Heart right ventricle (tissue), 16 donors: ENCODE measurements at regions not wholly inside any gene's neighbourhood (a gene's known extent, or its start where the extent isn't known, plus 50 kb on each side); places are given as distances from the start of the nearest gene placed in this dataset.

Source experiments
- ATAC-seq, 8 donors: fragments of 200-7000 bp; cut with Tn5 transposase; one replicate each; pipeline ENCODE4 v1.9.1; 2020; ENCODE audit warnings: mild to moderate bottlenecking in 8 of 8, moderate library complexity in 8 of 8, moderate number of reproducible peaks in 1 of 8
- DNase-seq, 2 donors: peaks; one replicate each; pipeline ENCODE4 v3.0.0-alpha.2; 2020
- H3K27ac ChIP-seq, 10 donors: fragments of 200-600 bp; sonication (generic) in 2 of 10; one replicate each; pipeline versions ENCODE4 v1.5.0 to v1.8.0; 2020 to 2022; ENCODE audit warnings: mild to moderate bottlenecking in 3 of 10
- H3K27me3 ChIP-seq, 7 donors: fragments of 200-600 bp; one replicate each; pipeline ENCODE4 v1.8.0; 2021 to 2022; ENCODE audit warnings: mild to moderate bottlenecking in 2 of 7
- H3K36me3 ChIP-seq, 9 donors: fragments of 200-600 bp; sonication (generic) in 1 of 9; one replicate each; pipeline versions ENCODE4 v1.5.0 to v1.8.0; 2020 to 2022; ENCODE audit warnings: mild to moderate bottlenecking in 2 of 9
- H3K4me1 ChIP-seq, 9 donors: fragments of 200-600 bp; sonication (generic) in 1 of 9; one replicate each; pipeline versions ENCODE4 v1.5.0 to v1.8.0; 2020 to 2022; ENCODE audit warnings: mild to moderate bottlenecking in 4 of 9
- H3K4me3 ChIP-seq, 10 donors: fragments of 200-600 bp; sonication (generic) in 2 of 10; one replicate each; pipeline versions ENCODE4 v1.5.0 to v1.8.0; 2020 to 2022; ENCODE audit warnings: mild to moderate bottlenecking in 7 of 10, moderate library complexity in 2 of 10
- H3K9me3 ChIP-seq, 11 donors: fragments of 200-600 bp in 10 of 11; sonication (generic) in 2 of 11; one replicate each; pipeline versions ENCODE4 v1.5.0 to v1.8.0; 2013 to 2022; ENCODE audit warnings: mild to moderate bottlenecking in 2 of 11, control low read depth in 1 of 11, moderate library complexity in 1 of 11
- CTCF ChIP-seq, 9 donors: fragments of 200-600 bp; sonication (generic) in 2 of 9; IDR thresholded peaks; one replicate each; pipeline versions ENCODE4 v1.5.0 to v1.8.0; 2021 to 2022; ENCODE audit warnings: antibody characterized with exemption in 9 of 9, mild to moderate bottlenecking in 5 of 9, moderate library complexity in 1 of 9
- WGBS, 2 donors: extraction: QIAGEN DNeasy Blood & Tissue Kit; methylation state at CpG; one replicate each; pipeline ENCODE4 v1.1.7; 2013; ENCODE audit warnings: inconsistent platforms in 1 of 2; 5-methylcytosine and 5-hydroxymethylcytosine counted together
- intact Hi-C, 10 donors: fragments of 100-400 bp; cut with DNase I; formaldehyde crosslinking; loops; one replicate each; pipeline versions ENCODE4 v1.11.1 to v1.14.2; 2022
- donor health status: Arrhythmogenic right ventricular cardiomyopathy.
- donor health status: ischemic (EF 13 %, LVEDD 7.1; RV severe dilation, severe dysfunction).
- donor health status: healthy with polysubstance abuse.
- donor health status: DM: no; HTN: yes; CAD: no.
- donor health status: DM: no; HTN: no; CAD: no.
- donor health status: ischemic (EF 25% LVEDD 6.9; RV normal size, moderate dysfunction).
- donor health status: ischemic (EF 25% LVEDD 5.7; RV mildly dilated, moderate dysfunction).
- donor health status: healthy.
- donor health status: DM: yes; HTN: yes; CAD: no.
- donor health status: Ischemic cardiomyopathy.
- donor health status: ischemic (EF 35%, LVEDD 5.7; RV mildly dilated, moderate dysfunction).
- donor health status: nonischemic (EF 11% LVEDD 7.7; RV severe dilation, severe dysfunction).
- donor health status: DM: yes; HTN: yes; CAD: no.
- donor health status: PGD.
- donor health status: ischemic (EF 29% LVEDD 5.4; RV normal size, mild dysfunction).
- donor health status: nonischemic (EF 23%, LVEDD 6.1; RV moderate dilation, normal function).

GRCh38 chr6:25012657-25013056, 76.9 kb upstream of the RIPOR2 start:
- no peaks in the 10 kb centered on the region for H3K9me3 ChIP-seq
- H3K27ac ChIP-seq, result no peak overlapping the region
- ATAC-seq (no peak), DNase-seq (no peak)
- no peaks in the 10 kb centered on the region for H3K27me3 ChIP-seq
- H3K4me1 ChIP-seq, result peaks cover 0 to 85% (median 9%) of the 10 kb centered on the region in 9 donors
- 65 to 69% methylated on average over 2 of the region's 2 CpGs for WGBS, 2 donors
- intact Hi-C loops, result no loop called here
- TF ChIP-seq CTCF (IDR thresholded peaks at IDR 0.05), result no peak
- no peaks in the 10 kb centered on the region for H3K36me3 ChIP-seq
- H3K4me3 ChIP-seq, result no peak overlapping the region

- 86 to 88% methylated on average over 4 of the region's 4 CpGs for WGBS, 2 donors
- Histone ChIP-seq H3K36me3 (no peaks in the 10 kb centered on the region), H3K4me1 (peaks cover 0 to 84% (median 8%) of the 10 kb centered on the region in 9 donors), H3K4me3 (no peak overlapping the region), H3K27ac (no peak overlapping the region), H3K9me3 (no peaks in the 10 kb centered on the region), H3K27me3 (no peaks in the 10 kb centered on the region)
- ATAC-seq, result no peak
- intact Hi-C loops, result no loop called here
- DNase-seq, result no peak
- TF ChIP-seq CTCF (IDR thresholded peaks at IDR 0.05), result no peak
These were observed 77.5 kb upstream of the RIPOR2 start for GRCh38 chr6:25013246-25013645.

DNA sequence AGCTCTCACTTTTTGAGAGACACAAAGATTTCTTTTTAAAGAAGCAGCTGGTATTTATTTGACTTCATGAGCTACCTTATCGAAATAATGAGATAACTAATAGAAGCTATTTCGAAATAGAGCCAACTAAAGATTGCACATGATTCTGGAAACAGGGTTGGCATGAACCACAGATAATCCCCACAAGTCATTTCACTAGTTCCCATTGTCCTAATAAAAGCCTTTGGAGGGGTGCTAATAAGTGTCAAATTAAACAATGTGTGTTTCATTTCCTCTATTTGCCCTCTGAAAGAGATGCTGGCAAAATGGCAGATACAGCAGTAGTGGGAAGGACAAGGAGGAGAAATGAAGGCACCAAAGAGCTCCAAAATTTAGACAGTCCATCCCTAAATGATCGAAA, 78.6 kb upstream of the RIPOR2 start:
- peak overlapping the region in 1 of 10 donors; percentile 7 for H3K27ac ChIP-seq
- H3K27me3 ChIP-seq, result peaks cover 0 to 8% (median 0%) of the 10 kb centered on the region in 7 donors
- H3K4me1 ChIP-seq, result peaks cover 0 to 75% (median 8%) of the 10 kb centered on the region in 9 donors
- intact Hi-C loops, result no loop called here
- WGBS, 2 donors, result 88 to 93% methylated on average over 3 of the region's 3 CpGs
- no peak overlapping the region for H3K4me3 ChIP-seq
- ATAC-seq (no peak), DNase-seq (no peak)
- no peak for TF ChIP-seq CTCF (IDR thresholded peaks at IDR 0.05)
- no peaks in the 10 kb centered on the region for H3K36me3 ChIP-seq
- no peaks in the 10 kb centered on the region for H3K9me3 ChIP-seq

DNA sequence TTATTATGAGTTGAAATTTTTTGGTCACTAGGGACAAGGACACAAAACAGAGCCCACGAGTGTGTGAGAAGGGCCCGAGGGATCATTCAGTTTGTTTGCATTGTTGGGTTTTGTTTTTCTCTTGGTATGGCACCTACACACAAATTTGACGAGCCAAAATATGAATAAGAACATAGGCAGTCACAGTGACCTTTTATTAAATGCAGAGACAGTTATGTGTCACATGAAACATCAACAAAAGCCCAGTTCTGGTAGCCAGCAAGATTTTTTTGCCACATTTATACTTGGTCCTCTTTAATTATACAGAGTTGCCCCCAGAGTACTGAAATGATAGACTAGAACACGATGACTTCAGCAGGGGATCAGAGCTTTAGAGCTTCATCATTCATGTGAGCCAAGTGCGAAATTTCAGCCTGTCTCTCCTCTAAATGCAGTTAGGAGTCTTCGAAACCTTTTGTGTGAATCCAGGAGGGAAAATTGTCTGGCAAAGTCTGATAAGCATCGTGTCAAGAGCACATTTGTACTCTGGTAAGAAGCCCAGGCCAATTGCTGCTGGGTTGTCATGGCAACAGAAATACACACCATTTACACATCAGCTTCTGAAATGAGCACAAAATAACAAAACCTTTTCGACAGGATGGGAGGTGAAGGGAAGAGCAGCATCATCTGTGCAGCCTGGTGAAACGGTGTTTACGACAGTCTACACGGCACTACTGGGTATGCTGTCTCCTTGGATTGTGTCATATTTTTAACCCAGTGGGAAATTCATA, 79.2 kb upstream of the RIPOR2 start:
- peaks cover 0 to 69% (median 8%) of the 10 kb centered on the region in 9 donors for H3K4me1 ChIP-seq
- WGBS, 2 donors, result 56 to 60% methylated on average over 11 of the region's 11 CpGs
- H3K9me3 ChIP-seq, result no peaks in the 10 kb centered on the region
- no peak overlapping the region for H3K4me3 ChIP-seq
- intact Hi-C loops, result no loop called here
- peaks cover 0 to 8% (median 0%) of the 10 kb centered on the region in 7 donors for H3K27me3 ChIP-seq
- peak overlapping the region in 2 of 10 donors; percentile 7 to 12 for H3K27ac ChIP-seq
- no peak for DNase-seq
- no peak for TF ChIP-seq CTCF (IDR thresholded peaks at IDR 0.05)
- peak in 5 of 8 donors; percentile 26 to 63 (median 41) for ATAC-seq
- no peaks in the 10 kb centered on the region for H3K36me3 ChIP-seq
